ENCODE measurements at regions not wholly inside any gene's neighbourhood (a gene's known extent, or its start where the extent isn't known, plus 50 kb on each side); places are given as distances from the start of the nearest gene placed in this dataset.

- TF ChIP-seq POLR2A (IDR thresholded peaks at IDR 0.05), result no peak
- TF ChIP-seq CTCF (IDR thresholded peaks at IDR 0.05), result no peak
Observed at GRCh38 chr2:158741625-158742024, 53.5 kb upstream of the DAPL1 start.

Data from prostate gland (tissue), 2 donors.